CD14-positive monocyte (primary cell): ENCODE measurements at regions not wholly inside any gene's neighbourhood (a gene's known extent, or its start where the extent isn't known, plus 50 kb on each side); places are given as distances from the start of the nearest gene placed in this dataset.

ENCODE experiments used
- DNase-seq, 3 donors: peaks; one replicate each; pipeline ENCODE4 v3.0.0-alpha.2; 2011 to 2022
- H2AFZ ChIP-seq: 2 replicates; pipeline ENCODE4 v1.6.0; 2012; ENCODE audit warnings: mild to moderate bottlenecking, low read depth, low read length, inconsistent platforms; ENCODE audit not compliant: insufficient read depth, poor library complexity, severe bottlenecking
- H3K27ac ChIP-seq, 2 donors: 1 replicate in 1 of 2; 2 replicates in 1 of 2; pipeline ENCODE4 v1.5.1; 2012 to 2013; ENCODE audit warnings: low read length in 2 of 2, control low read depth in 1 of 2, inconsistent platforms in 1 of 2, low read depth in 1 of 2, mild to moderate bottlenecking in 1 of 2
- H3K27me3 ChIP-seq, 2 donors: one replicate each; pipeline versions ENCODE4 v1.6.0 to v1.6.1; 2011 to 2013; ENCODE audit warnings: low read length in 2 of 2; ENCODE audit not compliant: control insufficient read depth in 2 of 2, insufficient read depth in 2 of 2
- H3K36me3 ChIP-seq, 2 donors: replicated peaks in 1 of 2; 1 replicate in 1 of 2; 2 replicates in 1 of 2; pipeline versions ENCODE4 v1.5.1 to v1.6.1; 2012 to 2013; ENCODE audit warnings: low read length in 2 of 2, control low read depth in 1 of 2, inconsistent platforms in 1 of 2, mild to moderate bottlenecking in 1 of 2; ENCODE audit not compliant: insufficient read depth in 2 of 2, control insufficient read depth in 1 of 2
- H3K4me1 ChIP-seq, 2 donors: 1 replicate in 1 of 2; 2 replicates in 1 of 2; pipeline versions ENCODE4 v1.5.1 to v1.6.1; 2012 to 2013; ENCODE audit warnings: low read length in 2 of 2, control low read depth in 1 of 2, inconsistent platforms in 1 of 2, mild to moderate bottlenecking in 1 of 2, moderate library complexity in 1 of 2; ENCODE audit not compliant: insufficient read depth in 2 of 2, control insufficient read depth in 1 of 2
- H3K4me2 ChIP-seq: replicated peaks from 2 replicates; pipeline ENCODE3; 2012; ENCODE audit warnings: low read length, moderate library complexity, mild to moderate bottlenecking; ENCODE audit not compliant: poor library complexity, severe bottlenecking; ENCODE audit errors: extremely low read depth
- H3K4me3 ChIP-seq, 3 experiments: fragments of 200-600 bp in 1 of 3; sonication (generic) in 1 of 3; replicated peaks in 1 of 3; 1 replicate in 2 of 3; 2 replicates in 1 of 3; pipeline ENCODE4 v1.5.1; 2011 to 2013; ENCODE audit warnings: low read length in 3 of 3, mild to moderate bottlenecking in 3 of 3, control low read depth in 2 of 3, low read depth in 2 of 3, inconsistent platforms in 1 of 3, moderate library complexity in 1 of 3
- H3K79me2 ChIP-seq: 2 replicates; pipeline ENCODE4 v1.6.0; 2012; ENCODE audit warnings: mild to moderate bottlenecking, control low read depth, inconsistent platforms, low read length, moderate library complexity; ENCODE audit not compliant: insufficient read depth
- H3K9ac ChIP-seq: 2 replicates; pipeline ENCODE4 v1.6.0; 2017; ENCODE audit warnings: low read length, mild to moderate bottlenecking; ENCODE audit not compliant: insufficient read depth, poor library complexity, severe bottlenecking
- H3K9me3 ChIP-seq, 2 donors: replicated peaks in 1 of 2; 1 replicate in 1 of 2; 2 replicates in 1 of 2; pipeline versions ENCODE4 v1.5.1 to v1.6.1; 2012 to 2013; ENCODE audit warnings: low read length in 2 of 2, control low read depth in 1 of 2; ENCODE audit not compliant: control insufficient read depth in 1 of 2, insufficient read depth in 1 of 2
- H4K20me1 ChIP-seq: 2 replicates; pipeline ENCODE4 v1.6.0; 2012; ENCODE audit warnings: mild to moderate bottlenecking, low read length, control low read depth, moderate library complexity; ENCODE audit not compliant: insufficient read depth
- H3K27ac Mint-ChIP-seq, 7 donors: one replicate each; pipeline ENCODE4 v1.8.0; 2020; ENCODE audit warnings: mild to moderate bottlenecking in 7 of 7, mixed read lengths in 7 of 7, moderate library complexity in 6 of 7, inconsistent platforms in 2 of 7
- H3K27me3 Mint-ChIP-seq, 3 donors: one replicate each; pipeline ENCODE4 v1.8.0; 2021 to 2022; ENCODE audit warnings: low read depth in 3 of 3, mild to moderate bottlenecking in 3 of 3, mixed read lengths in 3 of 3, moderate library complexity in 3 of 3, inconsistent platforms in 1 of 3
- H3K36me3 Mint-ChIP-seq, 2 donors: one replicate each; pipeline ENCODE4 v1.8.0; 2020; ENCODE audit warnings: mixed read lengths in 2 of 2, inconsistent platforms in 1 of 2, mild to moderate bottlenecking in 1 of 2
- H3K4me1 Mint-ChIP-seq: one replicate; pipeline ENCODE4 v1.8.0; 2020; ENCODE audit warnings: mild to moderate bottlenecking, mixed read lengths
- H3K4me3 Mint-ChIP-seq, 2 donors: one replicate each; pipeline ENCODE4 v1.8.0; 2020; ENCODE audit warnings: mild to moderate bottlenecking in 2 of 2, mixed read lengths in 2 of 2, moderate library complexity in 1 of 2
- H3K9me3 Mint-ChIP-seq, 7 donors: one replicate each; pipeline ENCODE4 v1.8.0; 2020 to 2022; ENCODE audit warnings: mixed read lengths in 7 of 7, mild to moderate bottlenecking in 6 of 7, moderate library complexity in 6 of 7, inconsistent platforms in 2 of 7
- CTCF ChIP-seq: fragments of 200-600 bp; IDR thresholded peaks from one replicate; pipeline ENCODE4 v1.8.0; 2022; ENCODE audit warnings: antibody characterized with exemption, mild to moderate bottlenecking
- WGBS: methylation state at CpG from one replicate; pipeline ENCODE4 v1.1.5; 2013; ENCODE audit warnings: missing lambda C conversion rate; ENCODE audit not compliant: insufficient coverage; 5-methylcytosine and 5-hydroxymethylcytosine counted together
- intact Hi-C, 2 donors: fragments of 100-400 bp; cut with micrococcal nuclease; formaldehyde crosslinking; loops; one replicate each; pipeline versions ENCODE4 v1.15.0 to v1.15.1; 2023

GRCh38 chr22:47437110-47437509 lies 674.7 kb downstream of the TBC1D22A start:
- intact Hi-C loops: no loop called here
- Mint-ChIP-seq H3K9me3 (peaks cover 3 to 30% (median 24%) of the 10 kb centered on the region in 7 donors), H3K4me3 (no peak overlapping the region), H3K36me3 (no peaks in the 10 kb centered on the region), H3K4me1 (no peaks in the 10 kb centered on the region), H3K27me3 (peaks cover 2 to 5% (median 2%) of the 10 kb centered on the region in 3 donors), H3K27ac (no peak overlapping the region)
- Histone ChIP-seq H3K9ac (no peak overlapping the region), H3K27ac (no peak overlapping the region), H4K20me1 (no peaks in the 10 kb centered on the region), H2AFZ (no peak overlapping the region), H3K4me1 (no peaks in the 10 kb centered on the region), H3K4me2 (no peak overlapping the region), H3K36me3 (no peaks in the 10 kb centered on the region), H3K79me2 (no peaks in the 10 kb centered on the region), H3K9me3 (peaks cover 23 to 29% of the 10 kb centered on the region in 2 donors), H3K4me3 (no peak overlapping the region), H3K27me3 (no peaks in the 10 kb centered on the region)
- 100% methylated on average over 1 of the region's 2 CpGs for WGBS
- DNase-seq: no peak
- TF ChIP-seq CTCF: no peak

GRCh38 chr22:47435826-47436225 lies 673.4 kb downstream of the TBC1D22A start:
- H3K4me3 Mint-ChIP-seq: no peak overlapping the region
- intact Hi-C loops: no loop called here

More at GRCh38 chr22:47435826-47436225, 673.4 kb downstream of the TBC1D22A start:
- no peak overlapping the region for H2AFZ ChIP-seq
- H3K4me2 ChIP-seq: no peak overlapping the region
- no peak overlapping the region for H3K4me3 ChIP-seq
- peaks cover 3 to 25% (median 19%) of the 10 kb centered on the region in 7 donors for H3K9me3 Mint-ChIP-seq
- WGBS: 90% methylated on average over 2 of the region's 7 CpGs
- no peaks in the 10 kb centered on the region for H3K4me1 ChIP-seq
- peaks cover 2 to 5% (median 2%) of the 10 kb centered on the region in 3 donors for H3K27me3 Mint-ChIP-seq
- H4K20me1 ChIP-seq: no peaks in the 10 kb centered on the region
- no peaks in the 10 kb centered on the region for H3K79me2 ChIP-seq
- no peaks in the 10 kb centered on the region for H3K27me3 ChIP-seq
- peaks cover 14 to 20% of the 10 kb centered on the region in 2 donors for H3K9me3 ChIP-seq
- no peaks in the 10 kb centered on the region for H3K36me3 ChIP-seq
- no peak overlapping the region for H3K27ac ChIP-seq
- no peak overlapping the region for H3K9ac ChIP-seq
- no peak overlapping the region for H3K27ac Mint-ChIP-seq
- H3K4me1 Mint-ChIP-seq: no peaks in the 10 kb centered on the region
- TF ChIP-seq CTCF: no peak
- no peaks in the 10 kb centered on the region for H3K36me3 Mint-ChIP-seq
- no peak for DNase-seq
